Smooth muscle cell (in vitro differentiated cells): ENCODE measurements at regions not wholly inside any gene's neighbourhood (a gene's known extent, or its start where the extent isn't known, plus 50 kb on each side); places are given as distances from the start of the nearest gene placed in this dataset.

Source experiments
- DNase-seq: peaks from one replicate; lab custom pipeline; 2025; ENCODE audit not compliant: unreplicated experiment; lab: John Stamatoyannopoulos, UW
- H2AFZ ChIP-seq: fragments of 200-600 bp; sonication (generic); 2 replicates; pipeline ENCODE4 v1.6.0; 2016; ENCODE audit warnings: antibody characterized with exemption, low read depth, mild to moderate bottlenecking
- H3F3A ChIP-seq: fragments of 200-600 bp; sonication (generic); 2 replicates; pipeline ENCODE4 v1.6.0; 2017; ENCODE audit warnings: antibody characterized with exemption, low read depth
- H3K27ac ChIP-seq: fragments of 200-600 bp; sonication (generic); 2 replicates; pipeline ENCODE4 v1.5.1; 2016; ENCODE audit warnings: low read depth, mild to moderate bottlenecking
- H3K27me3 ChIP-seq: fragments of 200-600 bp; sonication (generic); 2 replicates; pipeline ENCODE4 v1.6.1; 2016; ENCODE audit warnings: low read depth, mild to moderate bottlenecking
- H3K36me3 ChIP-seq: fragments of 200-600 bp; sonication (generic); 2 replicates; pipeline ENCODE4 v1.5.1; 2016; ENCODE audit warnings: low read depth
- H3K4me1 ChIP-seq: fragments of 200-600 bp; sonication (generic); 2 replicates; pipeline ENCODE4 v1.5.1; 2016; ENCODE audit warnings: low read depth
- H3K4me2 ChIP-seq: fragments of 200-600 bp; sonication (generic); 2 replicates; pipeline ENCODE4 v1.6.0; 2016; ENCODE audit warnings: mild to moderate bottlenecking
- H3K4me3 ChIP-seq: fragments of 200-600 bp; sonication (generic); 2 replicates; pipeline ENCODE4 v1.5.1; 2016; ENCODE audit warnings: mild to moderate bottlenecking
- H3K79me2 ChIP-seq: fragments of 200-600 bp; sonication (generic); 2 replicates; pipeline ENCODE4 v1.6.0; 2016; ENCODE audit warnings: low read depth, mild to moderate bottlenecking
- H3K9ac ChIP-seq: fragments of 200-600 bp; sonication (generic); 2 replicates; pipeline ENCODE4 v1.6.0; 2016; ENCODE audit warnings: low read depth
- H3K9me3 ChIP-seq: fragments of 200-600 bp; sonication (generic); replicated peaks from 2 replicates; pipeline ENCODE4 v1.5.1; 2016; ENCODE audit warnings: low read depth
- H4K20me1 ChIP-seq: fragments of 200-600 bp; sonication (generic); 2 replicates; pipeline ENCODE4 v1.6.0; 2016; ENCODE audit warnings: low read depth
- WGBS: methylation state at CpG from one replicate; pipeline ENCODE4 v1.1.7; 2016; ENCODE audit warnings: low lambda C conversion rate; 5-methylcytosine and 5-hydroxymethylcytosine counted together
- TF ChIP-seq, protein P1 (sequence below): fragments of 200-600 bp; sonication (generic); IDR thresholded peaks from 2 replicates; pipeline ENCODE4 v1.5.1; 2017; ENCODE audit warnings: borderline replicate concordance, mild to moderate bottlenecking, antibody characterized with exemption; ENCODE audit not compliant: insufficient read depth, poor library complexity, severe bottlenecking

DNA sequence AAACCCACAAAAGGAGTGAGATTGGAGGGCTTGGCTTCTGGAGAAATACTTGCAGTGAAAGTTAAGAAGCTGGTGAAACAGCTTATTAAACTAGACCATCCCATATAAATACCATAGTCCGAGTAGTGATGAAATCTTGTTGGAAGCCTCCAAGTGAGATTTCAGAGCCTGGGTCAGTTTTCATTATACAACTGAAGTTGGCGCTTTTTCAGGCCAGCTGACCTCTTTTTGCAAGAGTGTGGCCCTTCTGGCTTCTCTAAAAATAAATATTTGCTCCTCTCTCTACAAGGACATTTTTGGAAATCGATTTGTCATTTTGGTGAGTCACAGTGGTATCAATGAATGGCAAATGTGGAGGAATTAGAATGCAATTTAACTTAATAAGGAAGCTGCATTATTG, 51.2 kb upstream of the THRB start:
- TF ChIP-seq, protein P1, sequence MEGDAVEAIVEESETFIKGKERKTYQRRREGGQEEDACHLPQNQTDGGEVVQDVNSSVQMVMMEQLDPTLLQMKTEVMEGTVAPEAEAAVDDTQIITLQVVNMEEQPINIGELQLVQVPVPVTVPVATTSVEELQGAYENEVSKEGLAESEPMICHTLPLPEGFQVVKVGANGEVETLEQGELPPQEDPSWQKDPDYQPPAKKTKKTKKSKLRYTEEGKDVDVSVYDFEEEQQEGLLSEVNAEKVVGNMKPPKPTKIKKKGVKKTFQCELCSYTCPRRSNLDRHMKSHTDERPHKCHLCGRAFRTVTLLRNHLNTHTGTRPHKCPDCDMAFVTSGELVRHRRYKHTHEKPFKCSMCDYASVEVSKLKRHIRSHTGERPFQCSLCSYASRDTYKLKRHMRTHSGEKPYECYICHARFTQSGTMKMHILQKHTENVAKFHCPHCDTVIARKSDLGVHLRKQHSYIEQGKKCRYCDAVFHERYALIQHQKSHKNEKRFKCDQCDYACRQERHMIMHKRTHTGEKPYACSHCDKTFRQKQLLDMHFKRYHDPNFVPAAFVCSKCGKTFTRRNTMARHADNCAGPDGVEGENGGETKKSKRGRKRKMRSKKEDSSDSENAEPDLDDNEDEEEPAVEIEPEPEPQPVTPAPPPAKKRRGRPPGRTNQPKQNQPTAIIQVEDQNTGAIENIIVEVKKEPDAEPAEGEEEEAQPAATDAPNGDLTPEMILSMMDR = no peak
- Histone ChIP-seq H3K4me1 (no peaks in the 10 kb centered on the region), H3K36me3 (no peaks in the 10 kb centered on the region), H3K9ac (no peak overlapping the region), H2AFZ (no peak overlapping the region), H3K79me2 (no peaks in the 10 kb centered on the region), H3K4me3 (no peak overlapping the region), H3K27me3 (no peaks in the 10 kb centered on the region), H3K27ac (no peak overlapping the region), H3F3A (no peaks in the 10 kb centered on the region), H3K4me2 (no peak overlapping the region), H3K9me3 (no peaks in the 10 kb centered on the region), H4K20me1 (no peaks in the 10 kb centered on the region)
- WGBS = 72% methylated on average over 3 of the region's 3 CpGs
- DNase-seq = no peak

DNA sequence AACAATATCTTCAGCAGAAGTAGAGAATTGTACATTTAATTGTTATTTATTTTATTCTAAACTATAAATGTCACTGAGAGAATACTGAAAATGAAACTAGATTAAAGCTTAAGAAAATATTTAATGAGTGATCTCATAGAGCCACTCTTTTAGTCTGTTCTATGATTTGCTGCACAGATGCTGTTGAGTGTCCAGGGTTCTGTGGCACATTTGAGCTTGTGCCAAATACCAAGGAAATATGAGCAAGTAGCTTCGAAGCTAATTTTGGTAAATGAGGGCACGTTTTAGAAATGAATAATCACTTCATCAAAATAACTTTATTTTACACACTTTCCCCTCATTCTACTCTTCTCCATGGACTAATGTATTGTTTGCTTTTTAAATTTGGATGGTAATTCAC, 53.6 kb upstream of the THRB start:
- Histone ChIP-seq H3K4me3 (no peak overlapping the region), H3K27ac (no peak overlapping the region), H3F3A (no peaks in the 10 kb centered on the region), H3K27me3 (no peaks in the 10 kb centered on the region), H3K9me3 (no peaks in the 10 kb centered on the region), H3K4me1 (no peaks in the 10 kb centered on the region), H3K4me2 (no peak overlapping the region), H2AFZ (no peak overlapping the region), H4K20me1 (no peaks in the 10 kb centered on the region), H3K36me3 (no peaks in the 10 kb centered on the region), H3K9ac (no peak overlapping the region), H3K79me2 (no peaks in the 10 kb centered on the region)
- DNase-seq = no peak
- TF ChIP-seq, protein P1 = no peak
- WGBS = 89% methylated on average over 2 of the region's 2 CpGs

DNA sequence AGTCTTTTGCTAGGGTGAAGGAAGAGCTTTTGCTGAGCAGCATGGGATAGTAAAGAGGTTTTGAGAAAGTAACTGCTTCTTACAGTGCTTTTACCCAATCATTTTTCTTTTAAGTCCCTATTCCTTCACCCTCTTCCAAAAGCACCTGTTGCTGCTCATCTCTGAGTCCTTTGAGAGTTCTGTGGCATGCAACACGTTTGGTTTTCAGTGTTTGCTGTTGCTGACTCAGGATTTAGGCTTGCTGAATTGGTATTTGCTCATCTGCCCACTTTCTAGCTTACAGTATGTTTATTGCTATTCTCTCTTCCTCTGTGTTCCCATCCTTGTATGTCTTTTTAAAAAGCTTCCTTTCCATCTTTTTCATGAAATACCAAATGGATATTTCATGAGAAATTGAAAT, 55.9 kb upstream of the THRB start:
- Histone ChIP-seq H3K4me3 (no peak overlapping the region), H3K27me3 (peaks cover 5% of the 10 kb centered on the region), H3K27ac (no peak overlapping the region), H3F3A (no peaks in the 10 kb centered on the region), H3K9me3 (no peaks in the 10 kb centered on the region), H3K4me1 (no peaks in the 10 kb centered on the region), H3K79me2 (no peaks in the 10 kb centered on the region), H3K9ac (no peak overlapping the region), H3K36me3 (no peaks in the 10 kb centered on the region), H2AFZ (no peak overlapping the region), H4K20me1 (no peaks in the 10 kb centered on the region), H3K4me2 (no peak overlapping the region)
- DNase-seq = no peak
- TF ChIP-seq, protein P1 = no peak
- 8% methylated on average over 1 of the region's 1 CpG for WGBS

DNA sequence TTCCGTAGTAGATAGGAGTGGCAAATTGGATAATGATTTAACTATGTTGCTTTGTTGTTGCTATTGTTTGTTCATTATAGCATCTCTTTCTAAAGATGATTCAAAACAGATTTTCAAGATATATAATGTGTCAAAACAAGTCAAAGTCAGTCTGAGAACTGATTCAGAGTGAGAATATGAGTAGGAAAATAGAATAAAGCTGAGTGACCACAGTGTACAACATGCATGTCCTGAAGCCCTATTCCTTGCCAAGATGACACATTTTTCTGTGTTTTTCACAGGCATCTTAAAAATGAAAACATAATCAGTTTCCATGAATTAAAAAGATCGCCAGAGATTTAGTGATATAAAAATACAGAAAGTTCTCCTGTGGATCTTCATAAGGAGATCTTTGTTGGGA, 57.0 kb upstream of the THRB start:
- no peaks in the 10 kb centered on the region for H3K4me1 ChIP-seq
- H3K9me3 ChIP-seq = no peaks in the 10 kb centered on the region
- H3K9ac ChIP-seq = no peak overlapping the region
- H3K4me2 ChIP-seq = no peak overlapping the region
- no peaks in the 10 kb centered on the region for H3K79me2 ChIP-seq
- TF ChIP-seq, protein P1 = no peak
- no peak overlapping the region for H3K27ac ChIP-seq
- WGBS = 89% methylated on average over 2 of the region's 2 CpGs
- no peaks in the 10 kb centered on the region for H4K20me1 ChIP-seq
- no peaks in the 10 kb centered on the region for H3K36me3 ChIP-seq
- H2AFZ ChIP-seq = no peak overlapping the region
- no peak for DNase-seq
- H3K27me3 ChIP-seq = peaks cover 5% of the 10 kb centered on the region
- no peaks in the 10 kb centered on the region for H3F3A ChIP-seq
- no peak overlapping the region for H3K4me3 ChIP-seq
